Neuronal stem cell (in vitro differentiated cells): ENCODE measurements at regions not wholly inside any gene's neighbourhood (a gene's known extent, or its start where the extent isn't known, plus 50 kb on each side); places are given as distances from the start of the nearest gene placed in this dataset.
"Not testable (repeated sequence)": the region's sequence is repeated elsewhere in the genome, so short reads cannot be mapped to it uniquely, and the experiment has no call there.

Experiments used
- DNase-seq: peaks from one replicate; pipeline ENCODE4 v3.0.0-alpha.2; 2013; ENCODE audit warnings: low spot score
- H2AFZ ChIP-seq: one replicate; pipeline ENCODE4 v1.6.1; 2013; ENCODE audit warnings: mild to moderate bottlenecking, low read length, inconsistent platforms
- H2AK5ac ChIP-seq: 2 replicates; pipeline ENCODE4 v1.6.1; 2013; ENCODE audit warnings: low read depth, mild to moderate bottlenecking, inconsistent platforms, low read length, moderate library complexity, mixed read lengths
- H2BK120ac ChIP-seq: 2 replicates; pipeline ENCODE4 v1.6.1; 2013; ENCODE audit warnings: low read depth, mild to moderate bottlenecking, inconsistent platforms, low read length, moderate library complexity, mixed read lengths
- H2BK12ac ChIP-seq: one replicate; pipeline ENCODE4 v1.6.1; 2013; ENCODE audit warnings: low read length, inconsistent platforms
- H2BK15ac ChIP-seq: 2 replicates; pipeline ENCODE4 v1.6.1; 2013; ENCODE audit warnings: mild to moderate bottlenecking, low read length, inconsistent platforms, mixed read lengths
- H2BK5ac ChIP-seq: one replicate; pipeline ENCODE4 v1.6.1; 2013; ENCODE audit warnings: inconsistent platforms, mild to moderate bottlenecking, low read length, moderate library complexity
- H3K14ac ChIP-seq: one replicate; pipeline ENCODE4 v1.6.1; 2013; ENCODE audit warnings: low read length, inconsistent platforms
- H3K18ac ChIP-seq: 2 replicates; pipeline ENCODE4 v1.6.1; 2013; ENCODE audit warnings: low read length, inconsistent platforms
- H3K23ac ChIP-seq: 2 replicates; pipeline ENCODE4 v1.6.1; 2013; ENCODE audit warnings: low read depth, mild to moderate bottlenecking, mixed read lengths, low read length, inconsistent platforms; ENCODE audit not compliant: poor library complexity
- H3K27ac ChIP-seq: replicated peaks from 3 replicates; pipeline ENCODE4 v1.5.1; 2013; ENCODE audit warnings: low read length, inconsistent platforms
- H3K27me3 ChIP-seq, 3 experiments: 2 replicates each; pipeline ENCODE4 v1.6.1; 2013; ENCODE audit warnings: low read length in 3 of 3, mild to moderate bottlenecking in 2 of 3, inconsistent platforms in 1 of 3, low read depth in 1 of 3, mixed read lengths in 1 of 3, moderate library complexity in 1 of 3; ENCODE audit not compliant: control insufficient read depth in 3 of 3, insufficient read depth in 3 of 3
- H3K36me3 ChIP-seq, 2 donors: replicated peaks in 1 of 2; 2 replicates each; pipeline ENCODE4 v1.6.1; 2013; ENCODE audit warnings: low read length in 2 of 2; ENCODE audit not compliant: control insufficient read depth in 2 of 2, insufficient read depth in 2 of 2
- H3K4ac ChIP-seq: 2 replicates; pipeline ENCODE4 v1.6.1; 2013; ENCODE audit warnings: inconsistent platforms, mild to moderate bottlenecking, low read length, moderate library complexity
- H3K4me1 ChIP-seq, 2 donors: 1 replicate in 1 of 2; 2 replicates in 1 of 2; pipeline ENCODE4 v1.6.1; 2013; ENCODE audit warnings: low read length in 2 of 2, low read depth in 1 of 2; ENCODE audit not compliant: control insufficient read depth in 2 of 2, insufficient read depth in 1 of 2
- H3K4me2 ChIP-seq: one replicate; pipeline ENCODE4 v1.6.1; 2013; ENCODE audit warnings: mild to moderate bottlenecking, low read length, inconsistent platforms; ENCODE audit not compliant: insufficient read depth, poor library complexity, severe bottlenecking
- H3K4me3 ChIP-seq, 2 donors: 2 replicates each; pipeline ENCODE4 v1.5.1; 2013; ENCODE audit warnings: low read length in 2 of 2, mild to moderate bottlenecking in 2 of 2, inconsistent platforms in 1 of 2, moderate library complexity in 1 of 2
- H3K79me1 ChIP-seq: one replicate; pipeline ENCODE4 v1.6.1; 2013; ENCODE audit warnings: low read depth, mild to moderate bottlenecking, inconsistent platforms, low read length, moderate library complexity
- H3K9ac ChIP-seq: one replicate; pipeline ENCODE4 v1.6.1; 2013; ENCODE audit warnings: mild to moderate bottlenecking, low read depth, low read length, inconsistent platforms; ENCODE audit not compliant: poor library complexity
- H3K9me3 ChIP-seq, 2 donors: replicated peaks in 1 of 2; 2 replicates each; pipeline versions ENCODE3 to v1.6.1; 2013; ENCODE audit warnings: low read length in 2 of 2, mild to moderate bottlenecking in 2 of 2, inconsistent platforms in 1 of 2, low read depth in 1 of 2, mixed read lengths in 1 of 2, moderate library complexity in 1 of 2; ENCODE audit not compliant: control insufficient read depth in 2 of 2, insufficient read depth in 1 of 2
- H4K8ac ChIP-seq: one replicate; pipeline ENCODE4 v1.6.1; 2013; ENCODE audit warnings: low read depth, mild to moderate bottlenecking, inconsistent platforms, low read length, moderate library complexity
- H4K91ac ChIP-seq: one replicate; pipeline ENCODE4 v1.6.1; 2013; ENCODE audit warnings: low read length, low read depth, mild to moderate bottlenecking, inconsistent platforms; ENCODE audit not compliant: poor library complexity
- WGBS, 2 donors: extraction: QIAGEN DNeasy Blood & Tissue Kit; methylation state at CpG; one replicate each; pipeline ENCODE4 v1.1.7; 2013; ENCODE audit warnings: missing lambda C conversion rate in 2 of 2, mixed read lengths in 1 of 2; ENCODE audit not compliant: insufficient read length in 2 of 2, insufficient replicate concordance in 1 of 2; ENCODE audit errors: extremely low coverage in 2 of 2; 5-methylcytosine and 5-hydroxymethylcytosine counted together

- not testable (repeated sequence) for H2BK5ac ChIP-seq, H4K8ac ChIP-seq, H3K79me1 ChIP-seq, H3K4me2 ChIP-seq, H2BK120ac ChIP-seq, H4K91ac ChIP-seq, H2BK12ac ChIP-seq, H3K4me3 ChIP-seq, DNase-seq, H3K36me3 ChIP-seq, H2AFZ ChIP-seq, H3K18ac ChIP-seq, H2AK5ac ChIP-seq, H3K4me1 ChIP-seq, H3K9me3 ChIP-seq, H3K27me3 ChIP-seq, H3K27ac ChIP-seq, H3K14ac ChIP-seq, H3K4ac ChIP-seq, H3K23ac ChIP-seq, H2BK15ac ChIP-seq, H3K9ac ChIP-seq
- no CpG with 5 or more reads among the region's 6 CpGs for WGBS, 2 donors
Measured at GRCh38 chr22:22758101-22758807, 113.8 kb downstream of the GGTLC2 start.

DNA sequence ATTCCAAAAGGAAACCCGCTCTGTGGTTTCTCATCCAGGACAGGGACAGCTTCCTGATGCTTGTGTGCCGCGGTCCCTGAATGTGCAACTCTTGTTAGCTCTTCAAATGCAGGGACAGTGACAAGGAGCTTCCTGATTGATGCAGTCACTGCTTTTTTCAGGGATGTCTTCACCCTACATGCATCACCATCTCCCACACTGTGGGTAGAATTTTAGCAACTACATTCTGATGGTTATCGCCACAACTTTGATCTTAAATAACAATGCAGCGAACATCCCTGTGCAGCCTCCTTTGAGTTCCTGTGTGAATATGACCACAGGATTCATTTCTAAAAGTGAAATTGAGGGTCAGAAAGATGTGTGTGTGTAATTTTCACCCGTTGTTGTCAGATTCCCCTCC is 115.0 kb downstream of the GGTLC2 start:
- Histone ChIP-seq H3K14ac (no peak overlapping the region), H3K4me1 (no peaks in the 10 kb centered on the region), H3K23ac (no peak overlapping the region), H2BK120ac (no peak overlapping the region), H2BK15ac (no peak overlapping the region), H3K4me3 (no peak overlapping the region), H3K4ac (no peak overlapping the region), H2AK5ac (no peak overlapping the region), H3K18ac (no peak overlapping the region), H3K27ac (no peak overlapping the region), H3K36me3 (no peaks in the 10 kb centered on the region), H3K79me1 (peaks cover 2% of the 10 kb centered on the region), H3K9me3 (no peaks in the 10 kb centered on the region), H2AFZ (no peak overlapping the region), H4K8ac (no peak overlapping the region), H4K91ac (no peak overlapping the region), H3K4me2 (no peak overlapping the region), H3K27me3 (peaks cover 0 to 4% (median 0%) of the 10 kb centered on the region in 3 experiments), H2BK12ac (no peak overlapping the region), H2BK5ac (no peak overlapping the region), H3K9ac (no peak overlapping the region)
- WGBS, 2 donors = no CpG with 5 or more reads among the region's 6 CpGs
- DNase-seq = no peak

DNA sequence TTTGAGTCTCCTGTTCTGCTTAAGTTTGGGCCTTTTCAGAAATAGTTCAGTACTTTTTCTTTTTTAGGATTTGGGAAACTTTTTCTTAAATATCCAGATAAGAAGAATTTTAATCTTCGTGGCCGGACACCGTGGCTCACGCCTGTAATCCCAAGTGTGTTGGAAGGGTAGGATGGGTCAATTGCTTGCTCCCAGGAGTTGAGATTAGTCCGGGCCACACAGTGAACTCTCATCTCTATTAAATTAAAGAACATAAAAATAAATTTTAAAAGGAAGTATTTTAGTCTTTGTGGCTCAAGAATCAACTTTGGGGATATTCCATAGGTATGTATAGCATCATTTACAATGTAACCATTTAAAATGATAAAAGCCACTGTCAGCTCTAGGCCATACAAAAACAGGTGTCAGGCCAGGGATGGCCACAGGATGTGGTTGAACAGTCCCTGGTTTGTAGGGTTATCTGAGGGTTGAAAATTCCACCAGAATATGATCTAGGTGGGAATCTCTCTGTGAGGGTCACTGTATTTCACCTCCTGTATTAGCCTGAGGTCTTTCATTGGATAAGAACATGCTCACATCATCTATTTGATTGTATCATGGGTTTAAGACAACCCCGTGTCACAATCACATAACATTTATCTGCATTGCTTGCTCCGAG is 115.6 kb downstream of the GGTLC2 start:
- Histone ChIP-seq H3K9ac (no peak overlapping the region), H3K27ac (no peak overlapping the region), H3K4me2 (no peak overlapping the region), H3K27me3 (peaks cover 0 to 4% (median 0%) of the 10 kb centered on the region in 3 experiments), H4K8ac (no peak overlapping the region), H3K9me3 (no peaks in the 10 kb centered on the region), H2BK12ac (no peak overlapping the region), H3K14ac (no peak overlapping the region), H3K18ac (no peak overlapping the region), H3K4me1 (no peaks in the 10 kb centered on the region), H2AK5ac (no peak overlapping the region), H2BK5ac (no peak overlapping the region), H3K4me3 (no peak overlapping the region), H3K36me3 (no peaks in the 10 kb centered on the region), H3K79me1 (peaks cover 2% of the 10 kb centered on the region), H2BK120ac (no peak overlapping the region), H2AFZ (no peak overlapping the region), H2BK15ac (no peak overlapping the region), H4K91ac (no peak overlapping the region), H3K23ac (no peak overlapping the region), H3K4ac (no peak overlapping the region)
- no peak for DNase-seq
- no CpG with 5 or more reads among the region's 7 CpGs for WGBS, 2 donors

- Histone ChIP-seq H3K4me2 (no peak overlapping the region), H3K9ac (no peak overlapping the region), H2BK5ac (no peak overlapping the region), H2BK120ac (no peak overlapping the region), H3K4ac (no peak overlapping the region), H3K18ac (no peak overlapping the region), H3K27ac (no peak overlapping the region), H3K4me1 (no peaks in the 10 kb centered on the region), H2BK15ac (no peak overlapping the region), H2AK5ac (no peak overlapping the region), H2BK12ac (no peak overlapping the region), H2AFZ (no peak overlapping the region), H4K91ac (no peak overlapping the region), H3K27me3 (no peaks in the 10 kb centered on the region), H3K79me1 (peaks cover 2% of the 10 kb centered on the region), H3K23ac (peak overlapping the region; percentile 56), H3K14ac (no peak overlapping the region), H4K8ac (no peak overlapping the region), H3K9me3 (no peaks in the 10 kb centered on the region), H3K36me3 (no peaks in the 10 kb centered on the region), H3K4me3 (no peak overlapping the region)
- DNase-seq = no peak
- WGBS, 2 donors = no CpG with 5 or more reads among the region's 1 CpG
Measured at GRCh38 chr22:22761606-22761962, 117.2 kb downstream of the GGTLC2 start.
